ENCODE measurements at regions not wholly inside any gene's neighbourhood (a gene's known extent, or its start where the extent isn't known, plus 50 kb on each side); places are given as distances from the start of the nearest gene placed in this dataset.

DNA sequence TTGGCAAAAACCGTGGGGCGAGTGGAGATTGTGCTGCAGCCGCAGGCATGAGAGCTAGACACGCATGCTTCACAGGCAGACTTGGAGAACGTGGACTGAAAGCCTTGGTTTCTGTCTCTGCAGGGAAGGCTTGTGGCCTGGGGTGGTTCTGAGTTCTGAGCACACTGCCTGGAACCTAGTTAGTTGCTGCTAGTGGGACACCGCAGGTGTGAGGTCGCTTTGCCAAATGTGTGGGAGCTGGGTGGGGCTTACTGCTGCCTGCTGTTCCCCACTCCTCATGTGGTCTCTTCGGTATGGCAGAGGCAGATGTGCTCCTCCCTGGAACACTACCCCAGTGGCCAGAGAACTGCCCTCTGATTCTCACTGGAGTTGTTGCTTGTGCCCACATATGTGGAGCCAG, 484.0 kb downstream of the MMUT start:
- TF ChIP-seq ZNF274 (IDR thresholded peaks at IDR 0.05; ENCODE audit: low read depth, low read length) (no peak), FOSL1 (IDR thresholded peaks at IDR 0.05; ENCODE audit: low read depth) (no peak), EGR1 (IDR thresholded peaks at IDR 0.05; ENCODE audit: low read depth) (no peak), POLR2A (IDR thresholded peaks at IDR 0.05; ENCODE audit: borderline replicate concordance, extremely low read depth, insufficient read depth, insufficient read length) (no peak), YY1 (IDR thresholded peaks at IDR 0.05; ENCODE audit: extremely low read depth, insufficient replicate concordance, low read depth, low read length) (no peak), SIN3A (IDR thresholded peaks at IDR 0.05; ENCODE audit: low read depth) (no peak), POLR2AphosphoS5 (IDR thresholded peaks at IDR 0.05; ENCODE audit: low read depth, low read length) (no peak)
- TF ChIP-seq, protein P1, sequence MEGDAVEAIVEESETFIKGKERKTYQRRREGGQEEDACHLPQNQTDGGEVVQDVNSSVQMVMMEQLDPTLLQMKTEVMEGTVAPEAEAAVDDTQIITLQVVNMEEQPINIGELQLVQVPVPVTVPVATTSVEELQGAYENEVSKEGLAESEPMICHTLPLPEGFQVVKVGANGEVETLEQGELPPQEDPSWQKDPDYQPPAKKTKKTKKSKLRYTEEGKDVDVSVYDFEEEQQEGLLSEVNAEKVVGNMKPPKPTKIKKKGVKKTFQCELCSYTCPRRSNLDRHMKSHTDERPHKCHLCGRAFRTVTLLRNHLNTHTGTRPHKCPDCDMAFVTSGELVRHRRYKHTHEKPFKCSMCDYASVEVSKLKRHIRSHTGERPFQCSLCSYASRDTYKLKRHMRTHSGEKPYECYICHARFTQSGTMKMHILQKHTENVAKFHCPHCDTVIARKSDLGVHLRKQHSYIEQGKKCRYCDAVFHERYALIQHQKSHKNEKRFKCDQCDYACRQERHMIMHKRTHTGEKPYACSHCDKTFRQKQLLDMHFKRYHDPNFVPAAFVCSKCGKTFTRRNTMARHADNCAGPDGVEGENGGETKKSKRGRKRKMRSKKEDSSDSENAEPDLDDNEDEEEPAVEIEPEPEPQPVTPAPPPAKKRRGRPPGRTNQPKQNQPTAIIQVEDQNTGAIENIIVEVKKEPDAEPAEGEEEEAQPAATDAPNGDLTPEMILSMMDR (IDR thresholded peaks at IDR 0.05 in 2 of 3, conservative IDR thresholded peaks at IDR 0.05 in 1 of 3; ENCODE audit: borderline replicate concordance in 1 of 3, insufficient read depth in 1 of 3, low read depth in 2 of 3, low read length in 2 of 3): no peak
